NCI-H774 (cell line): ENCODE measurements at regions not wholly inside any gene's neighbourhood (a gene's known extent, or its start where the extent isn't known, plus 50 kb on each side); places are given as distances from the start of the nearest gene placed in this dataset.
"Not testable (repeated sequence)": the region's sequence is repeated elsewhere in the genome, so short reads cannot be mapped to it uniquely, and the experiment has no call there.

ENCODE experiments used
- DNase-seq: peaks from one replicate; lab custom pipeline; 2025; lab: John Stamatoyannopoulos, UW

- DNase-seq, result no peak
Observed at GRCh38 chr9:107786561-107786960, 297.0 kb upstream of the KLF4 start.

DNA sequence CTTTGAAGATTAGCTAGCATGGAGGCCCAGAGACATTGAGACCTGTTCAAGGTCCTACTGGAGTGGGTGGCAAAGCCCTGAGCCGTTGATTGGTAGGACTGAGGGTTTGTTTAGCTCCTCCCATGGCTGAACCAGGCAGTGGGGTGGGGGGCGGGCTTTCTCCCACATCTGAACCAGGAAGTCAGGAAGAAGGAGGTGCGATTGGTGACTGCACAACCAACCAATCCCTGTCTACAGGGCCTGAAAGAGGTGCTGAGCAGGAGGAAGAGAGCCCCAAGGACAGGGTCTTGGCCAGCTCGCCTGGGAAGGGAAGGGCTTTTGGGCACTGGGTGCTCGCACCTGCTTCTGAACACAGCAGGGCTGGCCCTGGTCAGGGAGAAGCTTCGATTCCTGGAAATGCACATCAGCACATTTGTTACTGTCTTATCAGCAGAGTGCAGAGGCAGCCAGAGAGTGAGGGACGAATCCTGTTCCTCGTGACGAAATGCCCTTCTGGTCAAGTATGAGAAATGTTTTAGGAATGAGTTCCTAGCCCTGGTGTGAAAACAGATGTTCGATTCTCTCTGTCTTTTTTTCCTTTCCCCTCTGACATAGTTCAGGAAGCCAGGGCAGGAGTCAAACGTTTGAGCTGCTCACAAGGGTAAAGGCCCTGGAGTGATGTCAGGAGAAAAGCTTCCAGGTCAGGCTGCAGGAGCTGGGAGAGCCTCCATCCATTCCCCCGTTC is 294.8 kb upstream of the KLF4 start:
- no peak for DNase-seq

GRCh38 chr9:107782789-107783188 is 293.2 kb upstream of the KLF4 start:
- no peak for DNase-seq

- no peak for DNase-seq
Observed at GRCh38 chr9:107782381-107782780, 292.8 kb upstream of the KLF4 start.

- no peak for DNase-seq
Observed at GRCh38 chr9:107780960-107781359, 291.4 kb upstream of the KLF4 start.

- DNase-seq, result no peak
Observed at GRCh38 chr9:107779731-107780130, 290.2 kb upstream of the KLF4 start.

GRCh38 chr9:107778661-107779060 is 289.1 kb upstream of the KLF4 start:
- DNase-seq, result no peak

DNA sequence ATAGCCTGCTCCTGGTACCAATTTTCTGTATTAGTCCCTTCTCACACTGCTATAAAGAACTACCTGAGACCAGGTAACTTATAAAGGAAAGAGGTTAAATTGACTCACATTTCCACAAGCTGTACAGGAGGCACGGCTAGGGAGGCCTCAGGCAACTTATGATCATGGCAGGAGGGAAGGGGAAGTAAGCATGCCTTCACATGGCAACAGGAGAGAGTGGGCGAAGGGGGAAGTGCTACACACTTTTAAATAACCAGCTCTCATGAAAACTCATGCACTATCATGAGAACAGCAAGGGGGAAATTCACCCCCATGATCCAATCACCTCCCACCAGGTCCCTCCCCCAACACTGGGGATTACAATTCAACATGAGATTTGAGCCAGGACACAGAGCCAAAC is 284.5 kb upstream of the KLF4 start:
- not testable (repeated sequence) for DNase-seq

DNA sequence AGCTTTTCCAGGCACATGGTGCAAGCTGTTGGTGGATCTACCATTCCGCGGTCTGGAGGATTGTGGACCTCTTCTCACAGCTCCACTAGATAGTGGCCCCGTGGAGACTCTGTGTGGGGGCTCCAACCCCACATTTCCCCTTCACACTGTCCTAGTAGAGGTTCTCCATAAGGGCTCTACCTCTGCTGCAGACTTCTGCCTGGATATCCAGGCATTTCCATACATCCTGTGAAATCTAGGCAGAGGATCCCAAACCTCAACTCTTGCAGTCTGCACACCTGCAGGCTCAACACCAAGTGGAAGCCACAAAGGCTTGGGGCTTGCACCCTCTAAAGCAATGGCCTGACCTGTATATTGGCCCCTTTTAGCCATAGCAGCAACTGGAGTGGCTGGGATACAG is 283.4 kb upstream of the KLF4 start:
- DNase-seq, result no peak

GRCh38 chr9:107770716-107771115 is 281.1 kb upstream of the KLF4 start:
- DNase-seq, result no peak

GRCh38 chr9:107768224-107768623 is 278.7 kb upstream of the KLF4 start:
- no peak for DNase-seq

DNA sequence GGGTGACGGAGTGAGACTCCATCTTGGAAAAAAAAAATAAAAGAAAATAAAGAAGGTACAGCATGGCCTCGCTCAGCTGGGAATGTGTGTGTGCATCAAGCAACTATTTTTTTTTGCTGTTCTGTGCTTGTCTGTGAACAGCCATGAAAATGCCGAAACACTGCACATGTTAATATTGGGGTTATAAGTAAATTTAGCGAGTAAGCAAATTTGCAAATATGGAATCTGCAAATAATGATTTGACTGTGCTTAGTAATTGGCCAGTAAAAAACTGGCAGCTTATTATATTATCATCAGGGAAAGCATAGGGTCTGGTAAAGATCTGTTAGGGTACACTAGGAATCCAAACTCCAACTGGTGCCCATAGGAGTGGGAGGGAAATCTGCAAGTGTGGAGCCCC is 278.1 kb upstream of the KLF4 start:
- DNase-seq, result no peak

GRCh38 chr9:107763469-107763868 is 273.9 kb upstream of the KLF4 start:
- DNase-seq, result not testable (repeated sequence)

- no peak for DNase-seq
Observed at GRCh38 chr9:107761307-107761706, 271.7 kb upstream of the KLF4 start.

- DNase-seq, result no peak
Observed at GRCh38 chr9:107760469-107761242, 271.1 kb upstream of the KLF4 start.

DNA sequence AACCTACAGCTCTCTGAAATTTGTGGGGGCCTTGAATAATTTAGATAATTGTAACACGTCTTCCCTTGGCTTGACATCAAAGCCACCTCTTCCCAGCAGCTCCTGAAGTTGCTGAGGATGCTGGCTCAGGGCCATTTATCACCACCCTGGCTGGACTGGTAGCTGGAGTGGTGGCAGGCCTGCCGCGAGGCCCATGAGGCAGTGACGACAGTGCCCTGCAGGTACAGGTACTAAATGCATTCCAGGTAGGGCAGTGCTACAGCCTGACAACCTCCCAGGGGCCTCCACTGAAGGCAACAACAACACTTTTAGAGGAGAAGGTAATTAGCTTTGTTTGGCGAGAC is 270.2 kb upstream of the KLF4 start:
- no peak for DNase-seq

- DNase-seq, result no peak
Observed at GRCh38 chr9:107759009-107759822, 269.6 kb upstream of the KLF4 start.

DNA sequence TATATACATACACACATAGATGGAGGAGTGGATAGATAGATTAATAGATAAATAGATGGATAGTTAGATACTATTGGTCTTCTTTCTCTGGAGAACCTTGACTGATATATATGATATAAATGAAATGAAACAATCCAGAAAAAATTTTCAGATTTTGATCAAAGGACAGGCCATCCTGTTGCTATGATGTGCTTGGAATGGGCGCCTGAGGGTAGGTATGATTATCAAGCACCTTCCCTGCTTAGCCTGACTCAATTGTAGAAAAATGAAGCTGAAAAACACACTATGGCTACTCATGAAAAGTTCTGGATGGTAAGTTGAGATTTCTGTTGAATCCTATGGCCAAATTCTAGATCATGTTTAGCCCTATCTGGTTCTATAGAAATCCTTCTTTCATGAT is 266.5 kb upstream of the KLF4 start:
- no peak for DNase-seq

DNA sequence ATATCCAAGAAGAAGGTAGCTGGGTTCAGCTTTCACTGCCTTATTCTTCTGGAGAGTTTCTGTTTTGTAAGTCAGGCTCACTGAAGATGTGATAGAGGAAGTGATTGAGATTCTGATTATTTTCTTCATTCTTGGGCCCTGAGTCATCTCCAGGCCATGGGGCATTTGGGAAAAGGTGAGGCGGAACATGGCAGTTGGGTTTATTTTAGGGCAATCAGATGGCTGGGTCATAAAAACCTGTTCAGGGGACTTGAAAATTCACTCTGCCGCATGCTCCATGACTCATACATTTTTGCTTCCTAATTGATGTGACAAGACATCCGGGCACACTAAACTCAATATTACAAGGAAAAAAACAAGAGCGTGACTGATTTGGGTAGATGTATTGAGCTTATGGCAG is 265.7 kb upstream of the KLF4 start:
- DNase-seq, result no peak

DNA sequence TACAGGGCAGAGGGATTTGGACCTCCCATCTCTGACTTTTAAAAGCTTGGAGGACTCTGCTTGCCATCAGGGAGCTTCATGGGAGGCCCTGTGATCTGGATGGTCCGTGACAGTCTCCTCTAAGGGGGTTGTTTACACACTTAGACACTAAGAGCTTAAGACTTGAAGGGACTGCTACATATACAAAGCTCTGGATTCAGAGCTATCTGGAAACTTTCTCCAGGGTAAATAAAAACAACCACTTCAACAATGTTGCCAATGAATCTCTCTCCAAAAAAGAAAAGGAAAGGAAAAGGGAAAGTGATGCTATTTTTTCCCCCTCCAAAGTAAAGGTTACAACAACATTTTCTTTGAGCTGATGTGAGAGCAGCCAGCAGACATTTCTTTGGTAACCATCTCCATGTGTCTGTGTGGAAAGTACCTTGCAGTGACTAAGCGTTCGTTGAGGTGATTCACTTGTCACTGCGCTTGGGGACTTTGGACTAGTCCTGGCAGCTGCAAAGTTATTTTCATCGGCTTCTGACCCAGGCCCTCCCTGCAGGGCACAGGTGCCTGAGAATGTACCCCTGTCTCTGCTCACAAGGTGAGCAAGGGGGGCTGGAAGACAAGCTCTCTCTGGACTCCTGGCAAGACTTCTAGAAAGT is 262.1 kb upstream of the KLF4 start:
- DNase-seq, result no peak

- DNase-seq, result no peak
Observed at GRCh38 chr9:107750741-107751566, 261.4 kb upstream of the KLF4 start.
